ENCODE measurements at regions not wholly inside any gene's neighbourhood (a gene's known extent, or its start where the extent isn't known, plus 50 kb on each side); places are given as distances from the start of the nearest gene placed in this dataset.

GRCh38 chr15:99921101-99921500 lies 187.9 kb upstream of the LYSMD4 start:
- H3K4me1 Mint-ChIP-seq (ENCODE audit: insufficient read depth, unreplicated experiment): peaks cover 9% of the 10 kb centered on the region
- no TSS peak for BruUV-seq (replicated peaks)
- H3K4me3 Mint-ChIP-seq (ENCODE audit: unreplicated experiment): no peak overlapping the region
- no peaks in the 10 kb centered on the region for H3K9me3 Mint-ChIP-seq (ENCODE audit: unreplicated experiment)
- intact Hi-C loops (cut with micrococcal nuclease): loop anchor here (10.0 kb wide), 1 partner anchor 654 kb away; no protein-coding TSS in a partner anchor
- CTCF ChIA-PET: no interaction called here
- peaks cover 70% of the 10 kb centered on the region for H3K27me3 Mint-ChIP-seq (ENCODE audit: insufficient read depth, unreplicated experiment)
- DNase-seq (ENCODE audit: unreplicated experiment): no peak
- POLR2A ChIA-PET: no interaction called here
- H3K27ac Mint-ChIP-seq (ENCODE audit: low read depth, unreplicated experiment): no peak overlapping the region
- TF ChIP-seq CTCF (IDR thresholded peaks at IDR 0.05; ENCODE audit: unreplicated experiment): no peak
- no peaks in the 10 kb centered on the region for H3K36me3 Mint-ChIP-seq (ENCODE audit: insufficient read depth, unreplicated experiment)

- DNase-seq (ENCODE audit: unreplicated experiment): no peak
- intact Hi-C loops (cut with micrococcal nuclease): no loop called here
- Mint-ChIP-seq H3K27ac (ENCODE audit: low read depth, unreplicated experiment) (no peak overlapping the region), H3K27me3 (ENCODE audit: insufficient read depth, unreplicated experiment) (peaks cover 59% of the 10 kb centered on the region), H3K9me3 (ENCODE audit: unreplicated experiment) (no peaks in the 10 kb centered on the region), H3K4me3 (ENCODE audit: unreplicated experiment) (no peak overlapping the region), H3K36me3 (ENCODE audit: insufficient read depth, unreplicated experiment) (no peaks in the 10 kb centered on the region), H3K4me1 (ENCODE audit: insufficient read depth, unreplicated experiment) (no peaks in the 10 kb centered on the region)
- CTCF ChIA-PET: no interaction called here
- BruUV-seq (replicated peaks): no TSS peak
- POLR2A ChIA-PET: no interaction called here
- no peak for TF ChIP-seq CTCF (IDR thresholded peaks at IDR 0.05; ENCODE audit: unreplicated experiment)
Measured at GRCh38 chr15:99918072-99918471, 184.8 kb upstream of the LYSMD4 start.

GRCh38 chr15:99917252-99917651 lies 184.0 kb upstream of the LYSMD4 start:
- Mint-ChIP-seq H3K4me1 (ENCODE audit: insufficient read depth, unreplicated experiment) (no peaks in the 10 kb centered on the region), H3K27ac (ENCODE audit: low read depth, unreplicated experiment) (no peak overlapping the region), H3K4me3 (ENCODE audit: unreplicated experiment) (no peak overlapping the region), H3K9me3 (ENCODE audit: unreplicated experiment) (no peaks in the 10 kb centered on the region), H3K27me3 (ENCODE audit: insufficient read depth, unreplicated experiment) (peaks cover 51% of the 10 kb centered on the region), H3K36me3 (ENCODE audit: insufficient read depth, unreplicated experiment) (no peaks in the 10 kb centered on the region)
- no TSS peak for BruUV-seq (replicated peaks)
- CTCF ChIA-PET: no interaction called here
- intact Hi-C loops (cut with micrococcal nuclease): no loop called here
- POLR2A ChIA-PET: no interaction called here
- DNase-seq (ENCODE audit: unreplicated experiment): no peak
- TF ChIP-seq CTCF (IDR thresholded peaks at IDR 0.05; ENCODE audit: unreplicated experiment): no peak

- CTCF ChIA-PET: interaction anchor here (0.6 kb wide), 1 partner anchor 433 kb away, joined by 3 read pairs; no protein-coding TSS in a partner anchor
- BruUV-seq (replicated peaks): no TSS peak
- Mint-ChIP-seq H3K4me3 (ENCODE audit: unreplicated experiment) (no peak overlapping the region), H3K9me3 (ENCODE audit: unreplicated experiment) (no peaks in the 10 kb centered on the region), H3K36me3 (ENCODE audit: insufficient read depth, unreplicated experiment) (no peaks in the 10 kb centered on the region), H3K27ac (ENCODE audit: low read depth, unreplicated experiment) (no peak overlapping the region), H3K27me3 (ENCODE audit: insufficient read depth, unreplicated experiment) (peaks cover 46% of the 10 kb centered on the region), H3K4me1 (ENCODE audit: insufficient read depth, unreplicated experiment) (peaks cover 3% of the 10 kb centered on the region)
- no peak for DNase-seq (ENCODE audit: unreplicated experiment)
- TF ChIP-seq CTCF (IDR thresholded peaks at IDR 0.05; ENCODE audit: unreplicated experiment): no peak
- intact Hi-C loops (cut with micrococcal nuclease): no loop called here
- POLR2A ChIA-PET: no interaction called here
Measured at GRCh38 chr15:99916668-99917223, 183.5 kb upstream of the LYSMD4 start.
